ENCODE measurements at regions not wholly inside any gene's neighbourhood (a gene's known extent, or its start where the extent isn't known, plus 50 kb on each side); places are given as distances from the start of the nearest gene placed in this dataset.

DNA sequence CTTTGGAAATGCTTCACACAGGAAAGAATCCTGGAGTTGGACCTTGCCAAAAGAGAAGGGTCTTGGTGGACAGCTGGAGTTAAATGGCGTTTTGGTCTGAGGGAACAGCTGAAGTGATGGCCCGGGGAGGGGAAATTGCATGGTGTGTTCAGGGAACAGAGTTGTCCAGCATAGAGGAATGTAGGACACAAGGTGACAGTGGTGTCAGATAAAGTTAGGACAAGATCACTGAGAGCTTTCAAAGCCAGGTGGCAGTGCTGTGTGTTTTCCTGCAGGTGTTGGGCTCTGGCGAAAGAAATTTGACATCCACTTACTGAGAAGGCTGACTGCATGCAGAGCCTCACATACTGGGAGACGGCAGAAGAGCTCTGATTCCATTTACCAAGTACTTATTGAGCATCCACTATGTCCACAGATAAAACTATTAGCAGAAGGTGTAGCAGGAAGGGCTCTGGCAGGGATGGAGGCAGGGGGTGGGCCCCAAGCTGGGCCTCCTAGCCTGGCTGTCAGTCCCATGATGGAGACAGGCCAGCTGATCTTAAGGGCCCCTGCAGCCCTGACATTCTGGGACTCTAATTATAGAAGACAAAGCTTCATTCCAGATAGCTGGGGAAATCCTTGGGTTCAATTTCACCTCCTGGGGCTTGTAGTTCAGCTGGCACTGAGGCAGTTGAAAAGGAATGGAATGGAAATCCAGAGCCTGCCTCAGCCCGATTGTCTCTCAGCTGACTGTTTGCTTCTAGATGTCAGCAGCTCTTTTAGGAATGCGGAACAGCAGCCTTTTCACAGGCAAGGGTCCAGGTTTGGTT, 150.2 kb upstream of the MAMLD1 start:
- TF ChIP-seq, protein P1, sequence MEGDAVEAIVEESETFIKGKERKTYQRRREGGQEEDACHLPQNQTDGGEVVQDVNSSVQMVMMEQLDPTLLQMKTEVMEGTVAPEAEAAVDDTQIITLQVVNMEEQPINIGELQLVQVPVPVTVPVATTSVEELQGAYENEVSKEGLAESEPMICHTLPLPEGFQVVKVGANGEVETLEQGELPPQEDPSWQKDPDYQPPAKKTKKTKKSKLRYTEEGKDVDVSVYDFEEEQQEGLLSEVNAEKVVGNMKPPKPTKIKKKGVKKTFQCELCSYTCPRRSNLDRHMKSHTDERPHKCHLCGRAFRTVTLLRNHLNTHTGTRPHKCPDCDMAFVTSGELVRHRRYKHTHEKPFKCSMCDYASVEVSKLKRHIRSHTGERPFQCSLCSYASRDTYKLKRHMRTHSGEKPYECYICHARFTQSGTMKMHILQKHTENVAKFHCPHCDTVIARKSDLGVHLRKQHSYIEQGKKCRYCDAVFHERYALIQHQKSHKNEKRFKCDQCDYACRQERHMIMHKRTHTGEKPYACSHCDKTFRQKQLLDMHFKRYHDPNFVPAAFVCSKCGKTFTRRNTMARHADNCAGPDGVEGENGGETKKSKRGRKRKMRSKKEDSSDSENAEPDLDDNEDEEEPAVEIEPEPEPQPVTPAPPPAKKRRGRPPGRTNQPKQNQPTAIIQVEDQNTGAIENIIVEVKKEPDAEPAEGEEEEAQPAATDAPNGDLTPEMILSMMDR (IDR thresholded peaks at IDR 0.05), result peak; percentile 38 to 55 (median 42)
- no peak for TF ChIP-seq POLR2A (IDR thresholded peaks at IDR 0.05)

All from right lobe of liver (tissue), 4 donors.